ENCODE measurements at regions not wholly inside any gene's neighbourhood (a gene's known extent, or its start where the extent isn't known, plus 50 kb on each side); places are given as distances from the start of the nearest gene placed in this dataset.
"Not testable (repeated sequence)": the region's sequence is repeated elsewhere in the genome, so short reads cannot be mapped to it uniquely, and the experiment has no call there.

DNA sequence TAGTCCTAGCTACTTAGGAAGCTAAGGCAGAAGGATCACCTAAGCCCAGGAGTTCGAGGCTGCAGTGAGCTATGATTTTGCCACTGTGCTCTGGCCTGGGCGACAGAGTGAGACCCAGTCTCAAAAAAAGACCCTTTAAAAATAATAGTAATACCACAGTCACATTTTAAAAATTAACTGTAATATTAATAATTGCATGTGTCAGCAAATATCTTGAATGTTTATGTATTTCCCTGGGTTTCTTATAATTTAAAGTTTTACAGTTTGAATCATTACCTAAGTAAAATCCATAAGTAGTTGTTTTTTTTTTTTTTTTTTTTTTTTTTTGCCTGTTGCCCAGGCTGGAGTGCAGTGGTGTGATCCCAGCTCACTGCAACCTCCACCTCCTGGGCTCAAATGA, 69.2 kb downstream of the LYZL2 start:
- no peak for DNase-seq (ENCODE audit: low spot score)

DNA sequence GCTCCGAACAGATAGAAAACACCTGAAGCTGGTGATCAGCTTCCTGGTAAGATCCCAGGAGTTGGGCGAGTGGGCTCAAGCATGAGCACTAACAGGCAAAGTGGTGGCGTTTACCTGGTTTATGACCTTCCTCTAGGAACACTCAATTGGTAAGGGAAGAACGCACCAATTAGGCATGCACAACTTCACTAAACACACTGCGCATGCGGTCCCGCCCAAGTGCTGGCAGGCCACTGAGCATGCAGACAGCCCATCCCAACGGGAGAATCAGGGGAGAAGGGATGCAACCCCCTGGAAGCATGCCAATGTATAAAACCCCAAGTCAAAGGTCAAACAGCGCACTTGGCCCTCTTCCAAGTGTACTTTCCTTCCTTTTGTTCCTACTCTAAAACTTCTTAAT, 70.4 kb downstream of the LYZL2 start:
- DNase-seq (ENCODE audit: low spot score) = no peak

GRCh38 chr10:30558411-30558810, 71.1 kb downstream of the LYZL2 start:
- no peak for DNase-seq (ENCODE audit: low spot score)

GRCh38 chr10:30557884-30558283, 71.7 kb downstream of the LYZL2 start:
- no peak for DNase-seq (ENCODE audit: low spot score)

DNA sequence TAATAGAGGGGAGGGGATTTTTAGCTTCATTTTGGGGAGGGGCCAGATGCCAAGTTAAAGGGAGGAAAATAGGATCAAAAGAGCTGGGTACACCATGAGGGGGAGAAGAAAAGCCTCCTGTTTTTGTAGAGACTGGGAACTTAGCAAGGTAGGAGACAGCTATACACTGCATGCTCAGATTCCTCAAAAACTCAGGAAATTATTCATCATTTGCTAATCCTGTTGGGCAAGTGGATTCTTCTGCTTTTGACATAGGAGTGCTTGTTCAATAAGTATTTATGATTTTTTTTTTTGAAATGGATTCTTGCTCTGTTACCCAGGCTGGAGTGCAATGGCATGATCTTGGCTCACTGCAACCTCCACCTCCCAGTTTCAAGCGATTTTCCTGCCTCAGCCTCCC, 73.4 kb downstream of the LYZL2 start:
- DNase-seq (ENCODE audit: low spot score) = no peak

DNA sequence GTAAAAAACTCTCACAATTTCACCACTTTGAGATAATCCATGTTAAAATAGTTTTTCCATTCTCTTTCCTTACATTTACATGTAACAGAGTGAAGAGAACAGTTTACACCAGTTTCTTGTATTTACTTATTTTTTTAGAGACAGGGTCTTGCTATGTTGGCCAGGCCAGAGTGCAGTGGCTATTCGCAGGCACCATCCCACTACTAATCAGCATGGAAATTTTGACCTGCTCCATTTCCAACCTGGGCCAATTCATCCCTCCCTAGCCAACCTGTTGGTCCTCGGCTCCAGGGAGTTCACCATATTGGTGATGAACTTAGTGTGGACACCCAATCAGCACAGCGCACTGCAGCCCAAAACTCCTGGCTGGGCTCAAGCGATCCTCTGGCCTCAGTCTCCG, 74.1 kb downstream of the LYZL2 start:
- DNase-seq (ENCODE audit: low spot score) = no peak

DNA sequence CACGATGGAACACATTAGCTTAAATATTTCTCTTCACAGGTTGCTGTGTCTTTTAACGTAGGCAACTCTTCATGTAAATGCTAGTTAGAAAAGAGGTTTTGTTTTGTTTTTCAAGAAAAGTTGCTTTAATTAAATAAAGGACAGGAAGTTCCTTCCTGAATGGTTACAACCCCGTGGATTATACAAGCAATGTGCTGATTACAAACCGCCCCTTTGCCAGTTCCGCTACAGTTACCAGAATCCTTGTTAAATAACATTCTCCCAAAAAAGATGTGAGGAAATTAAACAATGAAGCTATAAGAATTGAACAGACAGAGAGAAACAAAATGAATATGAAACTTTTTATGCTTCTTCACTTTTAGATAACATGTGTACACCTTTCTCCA, 75.1 kb downstream of the LYZL2 start:
- no peak for DNase-seq (ENCODE audit: low spot score)

DNA sequence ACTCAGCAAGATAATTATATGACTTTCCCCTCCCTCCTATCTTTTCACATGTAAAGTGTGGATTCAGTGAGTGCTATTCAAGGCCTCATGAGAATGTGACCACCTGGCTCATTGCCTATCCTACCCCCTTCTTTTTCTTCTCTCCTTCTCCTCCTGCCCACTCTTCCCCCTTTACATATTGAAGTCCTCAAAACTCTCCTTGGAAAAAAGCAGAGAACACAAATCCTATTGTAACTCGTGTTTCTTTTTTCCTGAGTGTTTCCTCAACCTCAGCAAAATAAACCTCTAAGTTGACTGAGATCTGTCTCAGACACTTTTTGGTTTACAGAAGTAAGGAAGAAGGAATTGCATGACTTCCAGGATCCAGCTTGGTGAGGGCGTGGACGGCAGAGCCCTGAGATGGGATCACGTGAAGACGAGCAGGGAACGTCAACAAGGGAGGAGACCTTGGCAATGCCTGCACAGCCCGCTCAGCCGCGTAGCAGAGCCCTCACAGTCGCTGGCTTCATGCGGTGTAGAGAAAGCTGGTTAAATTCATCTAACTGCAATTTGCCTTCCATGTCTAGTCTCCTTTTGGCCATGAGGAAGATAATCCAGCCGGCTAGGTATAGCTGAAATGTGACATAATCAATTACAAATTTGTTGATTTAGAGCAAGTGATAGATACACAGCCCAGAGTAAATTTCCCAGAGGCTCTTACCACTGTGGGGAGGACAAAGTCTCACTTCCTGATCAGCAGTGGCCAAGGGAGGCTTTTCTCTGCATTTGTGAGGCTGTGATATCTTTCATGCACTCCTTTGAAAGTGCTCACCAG, 75.7 kb downstream of the LYZL2 start:
- no peak for DNase-seq (ENCODE audit: low spot score)

DNA sequence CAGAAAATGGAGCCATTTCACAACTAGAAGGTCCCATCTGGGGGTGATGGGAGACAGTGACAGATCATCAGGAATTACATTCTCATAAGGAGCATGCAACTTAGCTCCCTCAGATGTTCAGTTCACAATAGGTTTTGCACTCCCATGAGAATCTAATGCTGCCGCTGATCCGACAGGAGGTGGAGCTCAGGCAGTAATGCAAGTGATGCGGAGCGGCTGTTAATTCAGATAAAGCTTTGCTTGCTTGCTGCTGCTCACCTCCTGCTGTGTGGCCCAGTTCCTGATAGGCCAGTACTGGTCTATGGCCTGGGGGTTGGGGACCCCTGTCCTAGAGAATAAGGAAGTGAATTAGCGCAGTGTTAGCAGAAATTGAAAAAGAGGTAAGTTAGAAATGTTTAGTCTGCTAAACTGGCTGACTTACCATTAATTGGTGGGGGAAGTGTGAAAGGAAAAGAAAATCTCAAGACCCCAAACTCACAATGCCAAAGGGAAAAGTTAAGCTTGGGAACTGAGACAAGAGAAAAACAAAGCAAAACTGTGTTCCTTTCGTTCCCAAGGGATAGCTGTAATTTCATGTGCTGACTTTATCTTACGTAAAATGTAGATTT, 76.4 kb downstream of the LYZL2 start:
- DNase-seq (ENCODE audit: low spot score) = no peak

GRCh38 chr10:30550967-30551815, 78.4 kb downstream of the LYZL2 start:
- no peak for DNase-seq (ENCODE audit: low spot score)

DNA sequence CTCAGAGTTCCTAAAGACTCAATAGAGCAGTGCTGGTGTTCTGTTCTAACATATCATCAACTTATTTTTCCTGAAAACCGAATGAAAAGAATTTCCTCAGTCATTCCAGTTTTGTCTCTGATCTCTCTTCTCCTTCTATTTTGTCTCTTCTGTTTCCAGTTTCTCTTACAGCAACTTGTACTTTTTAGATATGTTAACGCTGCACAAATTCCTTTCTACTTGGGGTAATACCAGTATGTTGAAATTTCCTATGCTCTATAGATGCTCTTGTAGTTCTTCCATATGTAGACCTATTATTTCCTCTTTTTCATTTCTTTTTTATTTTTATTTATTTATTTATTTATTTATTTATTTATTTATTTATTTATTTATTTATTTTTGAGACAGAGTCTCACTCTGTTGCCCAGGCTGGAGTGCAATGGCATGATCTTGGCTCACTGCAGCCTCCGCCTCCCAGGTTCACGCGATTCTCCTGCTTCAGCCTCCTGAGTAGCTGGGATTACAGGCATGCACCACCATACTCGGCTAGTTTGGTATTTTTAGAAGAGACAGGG, 80.3 kb downstream of the LYZL2 start:
- DNase-seq (ENCODE audit: low spot score) = not testable (repeated sequence)

DNA sequence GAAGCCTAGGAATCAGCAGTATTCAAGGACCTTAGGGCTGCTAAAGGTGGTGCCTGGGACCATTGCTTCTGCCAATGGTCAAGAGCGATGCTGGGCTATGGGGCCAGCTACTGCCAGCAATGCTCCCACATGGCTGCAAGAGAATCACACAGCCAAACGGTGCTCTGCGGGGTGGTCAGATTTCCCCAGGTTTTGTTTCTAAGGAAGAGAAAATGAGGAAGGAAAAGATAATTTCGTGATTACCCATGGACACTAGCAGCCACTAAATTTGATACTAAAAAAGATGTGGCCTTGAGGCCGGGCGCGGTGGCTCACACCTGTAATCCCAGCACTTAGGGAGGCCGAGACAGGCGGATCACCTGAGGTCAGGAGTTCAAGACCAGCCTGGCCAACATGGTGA, 83.0 kb downstream of the LYZL2 start:
- DNase-seq (ENCODE audit: low spot score) = no peak

DNA sequence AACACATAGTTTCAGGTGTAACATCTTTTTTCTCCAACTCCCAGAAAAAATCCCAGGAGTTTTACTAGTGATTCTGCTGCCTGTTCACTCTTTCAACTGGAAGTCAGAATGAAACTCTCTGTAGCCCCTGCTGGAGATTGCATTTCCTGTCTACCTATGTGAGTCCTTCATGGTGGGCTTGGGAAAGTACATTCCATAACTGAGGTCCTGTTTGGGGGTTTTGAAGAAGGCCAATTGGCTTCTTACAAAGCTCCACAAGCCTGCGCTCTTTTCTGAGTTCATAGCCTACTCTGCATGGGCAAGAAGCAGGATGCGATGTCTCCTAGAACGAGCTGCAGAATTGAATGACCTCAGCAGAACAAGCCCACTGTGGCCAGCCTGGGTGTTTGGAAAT, 86.7 kb downstream of the LYZL2 start:
- DNase-seq (ENCODE audit: low spot score) = no peak

GRCh38 chr10:30542001-30542894, 87.3 kb downstream of the LYZL2 start:
- DNase-seq (ENCODE audit: low spot score) = no peak

DNA sequence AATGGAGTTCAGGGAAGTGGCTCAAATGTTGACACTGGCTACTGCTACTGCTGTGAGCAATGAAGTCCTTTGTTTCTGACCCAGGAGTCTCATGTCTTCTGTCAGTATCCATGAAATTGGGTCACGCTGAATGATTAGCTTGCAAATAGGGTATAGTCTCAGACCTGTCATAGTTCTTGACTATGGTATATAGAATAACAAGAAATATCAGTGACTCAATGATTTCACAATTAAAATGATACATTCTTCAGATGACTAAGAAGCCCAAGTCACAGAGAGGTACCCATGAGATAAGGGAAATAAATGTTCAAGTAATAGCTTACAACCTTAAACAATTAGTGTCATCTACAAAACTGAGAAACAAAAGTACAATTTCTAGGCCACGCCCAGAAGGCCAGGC, 89.3 kb downstream of the LYZL2 start:
- no peak for DNase-seq (ENCODE audit: low spot score)

DNA sequence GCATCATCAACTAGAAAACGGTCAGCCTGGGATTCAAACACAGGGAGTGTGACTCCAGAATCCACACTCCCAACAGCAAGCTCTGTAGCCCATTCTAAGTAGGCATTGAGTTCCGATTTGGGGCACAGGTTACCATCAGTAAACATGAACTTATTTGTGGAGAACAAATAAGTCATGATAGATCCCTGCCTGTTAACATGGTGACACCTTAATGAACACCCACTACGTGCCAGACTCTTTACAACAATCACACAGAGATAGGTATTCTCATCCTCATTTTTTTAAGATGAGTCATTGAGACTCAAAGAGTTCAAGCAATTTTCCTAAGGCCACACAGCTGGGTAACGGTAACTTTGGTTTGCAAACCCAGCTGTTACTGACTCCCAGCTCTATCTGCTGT, 91.5 kb downstream of the LYZL2 start:
- no peak for DNase-seq (ENCODE audit: low spot score)

- no peak for DNase-seq (ENCODE audit: low spot score)
Measured at GRCh38 chr10:30537586-30537985, 92.0 kb downstream of the LYZL2 start.

DNA sequence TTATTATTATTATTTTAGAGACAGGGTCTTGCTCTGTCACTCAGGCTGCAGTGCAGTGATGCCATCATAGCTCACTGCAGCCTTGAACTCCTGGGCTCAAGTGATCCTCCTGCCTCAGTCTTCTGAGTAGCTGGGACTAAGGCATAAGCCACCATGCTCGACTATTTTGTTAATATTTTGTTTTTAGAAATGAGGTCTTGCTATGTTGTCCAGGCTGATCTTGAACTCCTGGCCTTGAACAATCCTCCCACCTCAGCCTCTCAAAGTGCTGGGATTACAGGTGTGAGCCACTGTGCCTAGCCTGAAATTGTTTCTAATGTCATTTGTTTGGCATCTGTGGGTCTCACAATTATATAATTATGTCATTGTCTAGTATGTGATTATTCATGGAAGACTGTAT, 92.4 kb downstream of the LYZL2 start:
- not testable (repeated sequence) for DNase-seq (ENCODE audit: low spot score)

- DNase-seq (ENCODE audit: low spot score) = no peak
Measured at GRCh38 chr10:30536578-30536977, 93.0 kb downstream of the LYZL2 start.

DNA sequence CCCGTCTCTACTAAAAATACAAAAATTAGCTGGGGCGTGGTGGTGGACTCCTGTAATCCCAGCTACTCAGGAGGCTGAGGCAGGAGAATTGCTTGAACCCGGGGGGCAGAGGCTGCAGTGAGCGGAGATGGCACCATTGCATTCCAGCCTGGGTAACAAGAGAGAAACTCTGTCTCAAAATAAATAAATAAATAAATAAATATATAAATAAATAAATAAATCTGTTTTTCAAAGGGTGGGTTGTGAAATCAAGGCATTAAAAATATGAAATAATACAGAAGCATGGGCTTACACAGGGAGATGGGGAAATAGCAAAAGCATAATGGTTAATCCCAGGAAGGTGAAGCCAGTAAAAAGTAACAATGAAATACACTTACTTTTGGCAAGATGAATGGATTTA, 93.9 kb downstream of the LYZL2 start:
- no peak for DNase-seq (ENCODE audit: low spot score)

DNA sequence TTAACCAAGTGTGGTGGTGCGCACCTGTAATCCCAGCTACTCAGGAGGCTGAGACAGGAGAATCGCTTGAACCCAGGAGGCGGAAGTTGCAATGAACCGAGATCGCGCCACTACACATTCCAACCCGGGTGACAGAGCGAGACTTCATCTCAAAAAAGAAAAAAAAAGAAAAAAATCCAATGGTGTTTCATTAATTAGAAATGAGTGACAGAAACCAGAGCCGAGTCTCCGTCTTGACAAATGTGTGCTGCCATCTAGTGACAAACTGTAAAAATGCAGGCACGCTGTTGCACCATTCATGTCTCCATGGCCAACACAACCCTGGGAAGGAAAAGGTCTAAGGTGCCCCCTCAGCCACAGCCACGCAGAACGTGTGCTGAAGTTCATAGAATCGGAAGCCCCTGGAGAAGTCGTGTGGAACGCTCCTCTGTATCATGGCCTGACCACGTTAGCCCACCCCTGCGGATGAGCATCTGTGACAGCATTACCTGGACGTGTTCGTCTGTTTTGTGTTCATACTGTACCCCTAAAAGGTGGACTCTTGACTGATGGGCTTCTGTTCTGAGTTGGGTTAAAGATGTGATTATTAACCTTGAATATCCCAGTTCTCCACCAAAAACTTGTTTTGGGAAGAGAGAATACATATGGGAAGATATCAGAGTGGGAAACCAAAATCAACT, 94.9 kb downstream of the LYZL2 start:
- peak; percentile 74 for DNase-seq (ENCODE audit: low spot score)
